ENCODE measurements at regions not wholly inside any gene's neighbourhood (a gene's known extent, or its start where the extent isn't known, plus 50 kb on each side); places are given as distances from the start of the nearest gene placed in this dataset.
"Not testable (repeated sequence)": the region's sequence is repeated elsewhere in the genome, so short reads cannot be mapped to it uniquely, and the experiment has no call there.

DNA sequence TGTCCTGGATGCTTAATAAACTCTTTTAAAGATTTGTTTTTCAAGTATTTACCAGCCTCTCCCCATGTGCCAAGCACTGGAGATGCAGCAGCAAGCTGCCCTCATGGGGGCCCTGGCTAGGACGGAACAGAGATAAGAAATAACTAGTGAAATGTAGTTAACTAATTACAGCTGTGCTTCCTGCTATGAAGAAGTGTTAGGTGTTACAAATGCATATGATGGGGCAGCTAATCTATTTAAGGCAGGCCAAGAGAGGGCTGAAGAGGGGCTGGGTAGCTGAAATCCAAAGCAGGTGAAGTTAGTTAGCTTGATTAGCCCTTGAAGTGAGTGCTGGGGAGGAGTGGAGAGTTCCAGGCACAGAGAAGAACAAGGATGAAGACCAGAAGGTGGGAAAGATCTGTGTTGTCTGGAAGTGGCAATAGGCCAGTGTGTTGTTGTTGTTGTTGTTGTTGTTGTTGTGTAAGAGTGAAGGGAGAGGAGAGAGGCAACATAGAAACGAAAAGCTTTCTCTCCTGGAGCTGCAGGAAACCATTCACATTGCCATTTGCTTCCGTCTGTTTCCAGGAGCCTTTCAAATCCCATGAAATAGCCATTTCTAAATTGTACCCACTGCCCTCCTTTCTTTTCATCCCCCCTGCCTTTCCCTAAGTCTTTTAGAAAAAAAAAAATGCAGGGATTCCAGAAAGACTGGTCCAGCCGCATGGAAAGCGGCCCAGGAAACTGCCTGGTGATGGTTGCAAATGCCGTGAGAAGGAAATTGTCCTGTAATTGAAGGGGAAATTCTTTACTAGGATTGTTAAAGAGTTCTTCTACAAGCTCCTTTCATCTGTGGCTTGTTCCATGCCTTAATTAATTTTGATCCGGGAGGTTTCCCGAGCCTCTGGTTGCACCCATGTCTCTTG, 119.6 kb downstream of the TFAP2C start:
- TF ChIP-seq, protein P1, sequence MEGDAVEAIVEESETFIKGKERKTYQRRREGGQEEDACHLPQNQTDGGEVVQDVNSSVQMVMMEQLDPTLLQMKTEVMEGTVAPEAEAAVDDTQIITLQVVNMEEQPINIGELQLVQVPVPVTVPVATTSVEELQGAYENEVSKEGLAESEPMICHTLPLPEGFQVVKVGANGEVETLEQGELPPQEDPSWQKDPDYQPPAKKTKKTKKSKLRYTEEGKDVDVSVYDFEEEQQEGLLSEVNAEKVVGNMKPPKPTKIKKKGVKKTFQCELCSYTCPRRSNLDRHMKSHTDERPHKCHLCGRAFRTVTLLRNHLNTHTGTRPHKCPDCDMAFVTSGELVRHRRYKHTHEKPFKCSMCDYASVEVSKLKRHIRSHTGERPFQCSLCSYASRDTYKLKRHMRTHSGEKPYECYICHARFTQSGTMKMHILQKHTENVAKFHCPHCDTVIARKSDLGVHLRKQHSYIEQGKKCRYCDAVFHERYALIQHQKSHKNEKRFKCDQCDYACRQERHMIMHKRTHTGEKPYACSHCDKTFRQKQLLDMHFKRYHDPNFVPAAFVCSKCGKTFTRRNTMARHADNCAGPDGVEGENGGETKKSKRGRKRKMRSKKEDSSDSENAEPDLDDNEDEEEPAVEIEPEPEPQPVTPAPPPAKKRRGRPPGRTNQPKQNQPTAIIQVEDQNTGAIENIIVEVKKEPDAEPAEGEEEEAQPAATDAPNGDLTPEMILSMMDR (conservative IDR thresholded peaks at IDR 0.05): no peak
- TF ChIP-seq ZFX (IDR thresholded peaks at IDR 0.05): no peak
- no peak overlapping the region for H3K27ac ChIP-seq

DNA sequence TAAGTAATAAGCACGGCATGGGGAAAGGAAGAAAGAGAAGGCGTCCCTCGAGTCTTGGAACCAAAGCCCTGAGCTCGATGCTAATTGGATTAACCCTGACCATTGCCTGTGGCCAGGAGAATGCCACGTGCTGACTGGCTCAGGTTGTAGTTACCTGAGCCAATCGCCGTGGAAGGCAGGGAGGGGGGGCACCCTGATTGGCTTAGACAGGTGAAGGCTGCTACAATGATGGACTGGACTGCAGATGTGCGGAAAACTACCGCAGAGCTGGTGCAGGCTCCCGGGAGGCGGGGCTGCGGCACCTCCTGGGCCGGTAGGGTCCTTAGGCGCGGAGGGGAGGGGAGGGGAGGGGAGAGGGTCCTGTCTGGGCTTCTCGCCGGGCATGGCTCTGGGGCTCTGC, 121.3 kb downstream of the TFAP2C start:
- TF ChIP-seq ZFX (IDR thresholded peaks at IDR 0.05): no peak
- TF ChIP-seq, protein P1 (conservative IDR thresholded peaks at IDR 0.05): no peak

DNA sequence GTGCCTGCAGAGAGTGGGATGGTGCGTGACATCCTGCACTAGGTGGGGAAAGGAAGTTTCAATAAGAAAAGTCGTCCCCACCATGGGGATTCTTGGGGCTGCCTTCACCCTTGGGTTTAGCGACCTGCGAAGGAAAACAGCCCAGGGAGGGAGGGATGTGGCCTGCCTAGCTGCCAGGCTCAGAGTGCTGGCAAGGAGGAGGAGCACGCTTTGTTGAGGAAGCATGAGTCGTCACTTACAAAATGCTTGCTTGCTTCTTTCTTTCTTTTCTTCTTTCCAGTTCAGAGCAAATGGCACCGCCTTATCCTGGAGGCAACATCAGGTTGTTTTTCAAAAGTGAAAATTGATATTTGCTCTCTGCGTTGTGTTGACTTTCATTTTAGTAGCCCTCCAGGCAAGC, 123.2 kb downstream of the TFAP2C start:
- H3K27ac ChIP-seq: no peak overlapping the region
- TF ChIP-seq ZFX (IDR thresholded peaks at IDR 0.05): no peak
- TF ChIP-seq, protein P1 (conservative IDR thresholded peaks at IDR 0.05): no peak

More for the DNA sequence above, 121.3 kb downstream of the TFAP2C start:
- no peak overlapping the region for H3K27ac ChIP-seq

DNA sequence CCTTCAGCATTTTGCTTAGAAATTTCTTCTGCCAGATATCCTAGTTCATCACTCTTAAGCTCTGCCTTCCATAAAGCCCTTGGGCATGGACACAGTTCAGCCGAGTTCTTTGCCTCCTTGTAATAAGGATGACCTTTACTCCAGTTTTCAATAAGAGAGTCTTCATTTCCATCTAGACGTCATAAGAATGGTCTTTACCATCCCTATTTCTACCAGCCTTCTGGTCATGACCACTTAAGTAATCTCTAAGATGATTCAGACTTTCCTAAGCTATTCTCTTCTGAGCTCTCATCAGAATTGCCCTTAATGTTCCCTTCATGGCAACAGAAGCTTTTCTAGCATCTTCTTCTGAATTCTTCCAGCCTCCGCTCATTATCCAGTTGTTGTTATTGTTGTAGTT, 126.1 kb downstream of the TFAP2C start:
- no peak overlapping the region for H3K27ac ChIP-seq
- TF ChIP-seq, protein P1 (conservative IDR thresholded peaks at IDR 0.05): no peak
- no peak for TF ChIP-seq ZFX (IDR thresholded peaks at IDR 0.05)

DNA sequence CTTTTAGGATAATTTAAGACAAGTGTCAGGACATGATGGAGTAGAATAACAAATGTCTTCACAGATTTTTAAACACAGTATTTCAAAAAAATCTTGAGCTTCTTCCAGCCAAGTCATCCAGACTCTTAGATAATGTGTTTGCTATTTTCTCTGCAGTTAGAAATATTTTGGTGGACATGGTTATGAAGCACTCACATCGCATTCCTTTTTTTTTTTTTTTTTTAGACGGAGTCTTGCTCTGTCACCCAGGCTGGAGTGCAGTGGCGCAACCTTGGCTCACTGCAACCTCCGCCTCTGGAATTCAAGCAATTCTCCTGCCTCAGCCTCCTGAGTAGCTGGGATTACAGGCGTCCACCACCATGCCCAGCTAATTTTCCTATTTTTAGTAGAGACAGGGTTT, 127.6 kb downstream of the TFAP2C start:
- H3K27ac ChIP-seq: not testable (repeated sequence)

DNA sequence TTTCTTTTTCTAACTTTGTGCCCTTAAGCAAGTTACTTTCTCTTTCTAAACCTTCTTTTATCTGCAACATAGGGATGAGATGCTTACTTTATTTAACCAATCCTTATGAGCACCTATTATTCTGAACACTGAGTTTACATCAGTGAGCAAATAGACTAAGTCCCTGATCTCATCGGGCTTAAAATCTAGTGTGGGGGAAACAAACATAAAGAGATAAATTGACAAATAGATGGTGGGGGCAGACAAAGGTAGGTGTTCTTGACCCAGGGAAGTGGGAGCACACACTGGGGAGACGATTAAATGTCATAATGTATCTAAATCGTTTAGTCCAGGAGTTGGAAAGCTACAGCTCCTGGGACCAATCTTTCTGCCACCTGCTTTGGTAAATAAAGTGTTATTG, 129.6 kb downstream of the TFAP2C start:
- H3K27ac ChIP-seq: no peak overlapping the region
- TF ChIP-seq, protein P1 (conservative IDR thresholded peaks at IDR 0.05): no peak
- no peak for TF ChIP-seq ZFX (IDR thresholded peaks at IDR 0.05)

DNA sequence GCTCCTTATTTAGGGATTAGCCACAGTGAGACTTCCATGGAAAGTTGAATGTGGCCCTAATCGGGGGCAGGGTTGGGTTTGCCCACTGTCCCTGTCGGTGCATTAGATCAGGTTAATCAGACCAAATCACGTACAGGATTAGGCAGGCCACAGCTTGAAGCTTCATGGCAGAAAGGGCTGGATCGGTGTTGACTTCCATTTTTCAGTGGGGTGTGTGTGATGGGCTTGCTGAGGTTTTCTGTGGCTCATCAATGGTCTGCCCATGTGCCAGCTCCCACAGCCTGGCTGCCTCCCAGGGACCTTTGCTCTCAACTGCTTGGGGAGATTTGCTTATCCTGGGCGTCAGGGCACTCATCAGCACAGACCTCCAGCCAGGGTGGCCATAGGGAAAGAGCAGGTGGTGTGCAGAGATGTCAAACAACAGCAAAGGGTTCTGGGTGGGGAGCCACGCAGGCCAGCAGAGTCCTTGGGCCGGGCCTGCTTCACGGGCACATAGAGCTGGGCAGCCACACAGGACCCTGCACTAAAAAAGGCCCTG, 130.7 kb downstream of the TFAP2C start:
- TF ChIP-seq, protein P1 (conservative IDR thresholded peaks at IDR 0.05): no peak
- TF ChIP-seq ZFX (IDR thresholded peaks at IDR 0.05): no peak
- no peak overlapping the region for H3K27ac ChIP-seq
